SKM-1 (cell line): ENCODE measurements at regions not wholly inside any gene's neighbourhood (a gene's known extent, or its start where the extent isn't known, plus 50 kb on each side); places are given as distances from the start of the nearest gene placed in this dataset.

ENCODE experiments used
- DNase-seq: peaks from one replicate; lab custom pipeline; 2025; ENCODE audit not compliant: unreplicated experiment; lab: John Stamatoyannopoulos, UW

DNA sequence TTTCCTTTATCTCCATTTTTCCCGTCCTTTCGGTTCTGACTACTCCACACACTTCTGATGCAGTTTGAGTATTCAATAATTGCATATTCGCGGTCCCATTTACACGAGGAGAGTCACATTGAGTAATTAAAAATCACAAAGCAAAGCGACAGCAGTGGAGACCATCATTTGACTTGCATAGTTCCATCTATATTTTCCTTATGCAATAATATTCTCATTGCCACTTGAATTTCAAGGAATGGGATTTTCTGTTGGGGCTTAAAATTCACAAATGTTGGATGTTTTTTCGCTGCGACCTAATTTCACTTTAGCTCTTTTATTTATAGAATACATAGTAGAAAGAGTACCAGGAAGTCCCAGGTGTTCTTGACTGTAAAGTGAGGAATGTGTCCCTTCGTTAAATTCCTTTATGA, 186.8 kb downstream of the ZEB2 start:
- DNase-seq: no peak

DNA sequence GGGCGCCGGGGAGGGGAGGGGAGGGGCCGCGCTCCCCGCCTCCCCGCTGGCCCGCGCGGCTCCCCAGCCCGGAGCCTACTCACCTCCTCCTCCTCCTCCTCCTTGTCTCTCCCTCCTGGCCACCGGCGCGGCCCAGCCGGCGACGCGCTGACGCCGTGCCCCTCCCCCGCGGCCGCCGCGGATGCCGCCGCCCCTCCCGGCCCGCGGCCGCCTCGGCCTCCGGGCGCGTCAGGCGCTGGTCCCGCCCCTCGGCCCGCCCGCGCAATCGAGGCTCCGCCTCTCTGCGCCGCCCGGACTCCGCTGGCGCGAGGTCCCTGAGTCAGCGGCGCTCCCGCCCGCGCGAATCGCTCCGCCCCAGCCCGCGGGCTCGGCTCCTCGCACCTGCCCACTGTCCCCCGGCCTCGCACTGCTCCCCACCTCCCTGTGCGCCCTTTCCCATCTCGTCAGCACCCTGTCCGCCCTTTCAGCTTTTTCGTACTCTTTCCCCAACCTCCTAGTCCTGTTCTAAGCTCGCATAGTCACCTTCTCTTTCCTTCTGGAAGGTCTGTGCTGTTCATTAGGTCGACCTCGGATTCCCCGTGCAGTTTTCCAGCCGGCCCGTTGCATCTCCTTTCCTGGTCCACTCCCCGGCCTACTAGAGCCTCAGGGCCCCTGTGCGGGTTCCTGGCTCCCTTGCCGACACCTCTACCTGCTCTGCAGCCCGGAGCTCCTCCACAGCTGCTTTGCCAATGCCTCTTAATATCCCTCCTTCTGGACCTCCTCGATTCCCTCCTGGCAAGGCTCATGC, 187.4 kb downstream of the ZEB2 start:
- DNase-seq: peak; percentile 70

DNA sequence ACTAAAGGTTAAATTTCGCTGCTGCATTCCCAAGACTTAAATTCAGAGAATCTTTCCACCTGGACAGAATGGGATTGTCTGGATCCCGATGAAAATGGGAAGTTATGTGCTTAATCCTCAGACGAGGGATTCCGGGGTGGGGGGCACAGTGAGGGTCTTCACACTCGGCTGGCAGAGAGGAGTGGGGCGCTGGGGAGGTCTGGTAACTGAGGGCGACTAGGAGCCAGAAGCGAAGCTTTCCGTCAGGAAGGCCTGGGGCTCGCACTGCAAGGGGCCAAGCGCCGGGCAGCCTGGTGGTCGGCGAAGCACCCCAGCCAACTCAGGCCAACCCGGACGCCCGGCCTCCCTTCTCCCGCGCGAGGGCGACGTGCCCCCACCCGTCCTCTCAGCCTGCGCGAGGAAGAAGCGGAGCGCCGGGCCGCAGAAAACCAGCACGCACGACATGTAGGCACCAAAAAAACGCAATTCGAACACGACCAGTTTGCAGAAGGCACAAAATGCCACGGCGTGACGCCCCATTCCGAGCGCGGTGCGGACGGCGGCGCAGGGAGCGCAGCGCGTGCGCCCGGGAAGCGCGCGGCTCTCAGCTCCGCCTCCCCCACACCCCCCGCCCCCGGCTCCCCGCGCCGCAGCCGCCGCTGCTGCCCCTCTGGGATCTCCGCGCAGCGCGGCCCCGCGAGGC, 188.1 kb downstream of the ZEB2 start:
- no peak for DNase-seq

DNA sequence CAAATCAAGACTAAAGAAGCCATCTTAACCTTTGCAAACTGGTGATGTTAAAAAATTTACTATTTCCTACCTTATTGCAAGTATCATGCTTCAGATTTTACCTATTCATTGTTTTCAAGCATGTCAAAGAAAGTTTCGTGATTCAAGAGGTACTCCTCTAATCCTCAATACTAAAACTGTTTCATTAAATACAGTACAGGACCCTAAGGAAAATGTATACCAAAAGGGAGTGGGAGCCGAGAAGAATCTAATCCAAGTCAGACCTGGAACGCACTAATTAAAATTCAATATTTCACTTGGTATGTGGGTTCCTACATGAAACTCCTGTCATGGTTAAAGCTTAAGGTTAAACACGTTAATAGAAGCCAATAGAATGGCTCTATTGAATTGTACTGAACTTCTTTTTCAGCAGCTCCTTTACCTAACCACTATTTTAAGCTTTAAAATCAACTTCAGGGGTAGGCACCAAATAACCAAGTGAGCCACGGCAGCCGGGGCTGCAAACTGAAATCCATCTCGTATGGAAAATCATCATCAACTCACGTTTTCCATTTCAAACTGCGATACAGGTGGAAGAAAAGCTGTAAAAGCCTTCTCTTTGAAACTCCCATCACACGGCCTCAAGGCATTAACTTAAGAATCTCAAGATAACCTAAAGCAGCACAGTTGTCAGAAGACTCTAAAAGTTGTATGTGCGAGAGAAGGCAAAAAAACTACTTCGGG, 188.8 kb downstream of the ZEB2 start:
- peak; percentile 12 for DNase-seq

DNA sequence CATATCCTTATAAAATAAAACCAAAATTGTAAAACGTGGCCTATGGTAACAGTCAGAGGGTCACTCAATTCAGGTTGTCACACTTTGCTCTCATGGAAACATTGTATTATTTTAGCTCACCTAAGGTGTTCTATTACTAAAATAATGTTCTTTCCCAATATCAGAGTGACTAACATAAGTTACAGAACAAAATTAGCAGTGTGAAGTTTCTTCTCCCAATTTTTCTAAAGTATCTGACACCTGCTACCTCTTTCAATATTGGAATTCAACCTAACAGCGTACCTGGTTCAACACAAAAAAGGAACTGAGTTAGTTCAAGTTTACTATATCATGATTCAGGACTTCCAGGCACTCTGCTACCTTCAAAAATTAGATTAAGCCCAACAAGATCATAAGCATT, 190.4 kb downstream of the ZEB2 start:
- no peak for DNase-seq

DNA sequence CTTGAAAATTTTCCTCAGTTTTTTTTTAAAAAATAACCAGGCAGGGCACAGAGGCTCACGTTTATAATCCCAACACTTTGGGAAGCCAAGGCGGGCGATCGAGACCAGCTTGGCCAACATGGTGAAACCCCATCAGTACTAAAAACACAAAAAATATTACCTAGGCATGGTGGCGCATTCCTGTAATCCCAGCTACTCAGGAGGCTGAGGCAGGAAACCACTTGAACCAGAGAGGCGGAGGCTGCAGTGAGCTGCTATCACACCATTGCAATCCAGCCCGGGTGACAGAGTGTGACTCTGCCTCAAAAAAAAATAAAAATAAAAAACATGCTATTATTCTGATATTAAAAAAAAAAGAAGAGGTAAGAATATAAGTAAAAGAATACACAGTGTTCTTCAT, 191.0 kb downstream of the ZEB2 start:
- no peak for DNase-seq

DNA sequence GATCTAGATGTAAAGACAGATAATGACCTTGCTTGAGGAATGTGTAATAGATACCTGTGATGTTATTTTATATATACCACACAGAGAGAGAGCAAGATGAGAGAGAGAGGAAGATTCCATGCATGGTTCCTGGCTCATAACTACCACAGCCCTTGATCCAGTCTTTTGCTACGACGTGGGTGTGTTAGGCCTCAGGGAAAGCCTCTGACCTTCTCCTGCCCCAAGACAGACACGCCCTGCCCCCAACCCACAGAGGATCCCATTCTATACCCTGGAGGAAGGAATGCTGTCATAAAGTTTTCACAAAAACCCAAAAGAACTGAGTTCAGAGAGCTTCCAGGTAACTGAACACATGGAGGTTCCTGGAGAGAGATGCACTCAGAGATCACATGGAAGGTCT, 193.1 kb downstream of the ZEB2 start:
- no peak for DNase-seq

DNA sequence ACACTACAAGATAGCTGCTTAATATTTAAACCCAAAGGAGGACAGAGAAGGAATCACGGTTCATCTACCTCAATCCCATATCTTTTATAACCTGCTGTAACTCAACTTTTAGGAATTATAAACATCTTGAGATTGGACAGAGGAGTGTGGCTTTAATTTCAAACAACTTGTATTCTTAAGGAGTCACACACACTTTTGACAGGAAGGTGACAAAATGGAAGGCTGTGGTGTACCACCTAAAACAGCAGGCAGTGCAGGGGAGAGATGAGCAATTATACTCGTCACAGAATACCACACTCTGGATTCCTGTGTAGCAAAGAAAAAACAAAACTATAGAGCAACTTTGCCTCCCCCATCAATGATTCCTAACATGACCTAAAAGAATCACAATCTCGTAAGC, 194.8 kb downstream of the ZEB2 start:
- DNase-seq: no peak

DNA sequence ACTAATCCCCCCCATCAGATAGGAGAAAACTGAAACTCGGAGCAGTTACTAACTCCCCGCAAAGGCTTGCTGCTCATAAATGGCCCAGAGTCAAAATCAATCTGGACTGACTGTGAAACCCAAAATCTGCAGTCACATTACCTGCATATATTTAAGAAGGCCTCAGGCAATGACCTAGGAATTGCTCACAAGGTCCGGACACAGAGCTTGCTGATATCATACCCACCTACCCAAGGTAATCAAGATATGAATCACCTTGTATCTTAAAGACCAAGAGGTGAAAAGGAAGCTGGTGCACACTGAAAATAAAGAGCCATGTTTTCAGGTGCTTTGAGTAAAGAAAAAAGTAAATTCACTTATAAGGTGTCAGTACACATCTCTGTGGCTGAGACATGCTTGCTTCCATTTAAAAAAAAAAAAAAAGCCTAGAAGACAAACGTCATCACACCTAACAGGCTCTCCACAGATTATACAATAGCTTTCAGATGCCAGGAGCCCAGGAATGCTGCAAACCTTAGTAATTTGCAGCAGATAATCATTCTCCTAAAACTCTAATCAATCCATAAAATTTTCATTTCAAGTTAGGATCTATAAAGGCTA, 195.4 kb downstream of the ZEB2 start:
- DNase-seq: no peak

DNA sequence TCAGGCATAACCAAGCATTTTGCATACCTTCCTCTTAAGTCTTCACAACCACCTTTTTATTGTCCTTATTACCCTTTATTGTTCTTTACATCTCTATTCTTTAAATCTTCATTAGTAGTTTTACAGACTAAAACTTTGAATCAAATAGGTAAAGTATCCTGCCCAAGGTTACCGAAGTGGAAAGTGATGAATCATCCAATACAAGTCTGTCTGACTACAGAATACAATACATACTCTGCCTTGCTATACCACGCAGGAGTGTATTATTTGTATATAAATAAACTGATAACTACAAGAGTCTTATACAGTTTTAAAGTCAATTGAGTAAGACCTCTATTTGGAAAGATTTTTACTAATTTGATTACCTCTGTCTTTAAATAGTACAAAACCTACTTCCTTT, 196.0 kb downstream of the ZEB2 start:
- no peak for DNase-seq

DNA sequence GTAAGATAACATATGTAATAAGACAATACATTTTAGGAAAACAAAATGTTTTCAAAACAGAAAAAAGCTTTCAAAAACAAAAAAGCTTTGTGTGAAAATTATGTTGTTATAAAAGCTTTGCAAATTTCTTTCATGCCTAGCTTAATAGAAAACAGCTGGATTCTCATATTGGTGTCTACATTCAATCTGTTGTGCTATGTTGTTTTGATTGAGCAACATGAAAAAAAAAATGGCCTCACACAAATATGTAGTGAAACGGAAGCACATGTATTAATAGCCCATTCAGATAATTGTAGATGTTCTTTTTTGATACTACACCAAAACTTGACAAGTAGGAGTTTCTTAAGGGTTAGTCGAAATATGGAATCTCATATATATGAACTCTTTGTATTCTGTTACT, 197.5 kb downstream of the ZEB2 start:
- DNase-seq: no peak

DNA sequence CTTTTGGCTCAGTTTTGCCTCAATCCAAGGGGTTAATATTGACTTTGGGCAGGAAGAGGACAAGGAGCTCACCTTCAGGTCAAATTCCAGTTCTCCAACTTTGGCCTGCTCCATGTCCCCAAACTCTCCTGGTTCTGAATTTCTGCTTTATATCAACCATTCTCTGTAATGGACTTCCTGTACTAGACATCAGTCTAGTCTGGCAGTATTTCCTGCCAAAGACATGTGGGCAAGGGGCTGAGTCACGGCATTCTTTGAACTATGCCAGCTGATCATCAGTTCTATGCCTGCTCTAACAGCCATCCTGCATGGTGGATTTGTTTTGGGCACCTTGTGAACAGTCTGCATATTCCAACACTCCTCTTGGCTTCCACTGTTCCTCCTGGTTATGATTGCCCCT, 199.4 kb downstream of the ZEB2 start:
- no peak for DNase-seq

DNA sequence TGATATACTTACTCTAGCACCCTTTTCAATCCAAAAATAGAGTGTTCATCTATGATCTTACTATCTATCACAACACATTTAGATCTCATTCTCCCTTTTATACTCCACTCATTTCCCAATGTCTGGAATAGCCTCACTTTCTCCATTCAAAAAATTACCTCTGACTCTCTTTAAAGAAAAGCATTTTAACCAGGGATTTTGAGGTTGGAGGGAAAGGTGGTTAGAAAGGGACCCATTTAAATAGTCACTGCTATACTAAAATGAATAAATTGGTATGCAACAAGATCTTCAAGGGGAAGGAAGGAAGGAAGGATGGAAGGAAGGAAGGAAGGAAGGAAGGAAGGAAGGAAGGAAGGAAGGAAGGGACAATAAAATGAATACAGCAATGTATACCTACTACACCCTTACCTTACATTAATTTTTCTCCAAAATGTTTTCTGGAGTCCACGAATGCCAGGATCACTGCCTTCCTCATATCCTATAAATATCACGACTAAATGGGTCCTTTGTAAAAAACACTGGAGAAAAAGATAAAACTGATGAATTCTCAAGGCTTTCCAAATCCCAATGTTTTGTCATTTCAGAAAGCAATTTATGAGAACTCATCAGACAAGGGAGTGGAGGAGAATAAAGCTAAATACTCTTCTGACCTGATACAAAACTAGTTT, 202.7 kb downstream of the ZEB2 start:
- DNase-seq: no peak

DNA sequence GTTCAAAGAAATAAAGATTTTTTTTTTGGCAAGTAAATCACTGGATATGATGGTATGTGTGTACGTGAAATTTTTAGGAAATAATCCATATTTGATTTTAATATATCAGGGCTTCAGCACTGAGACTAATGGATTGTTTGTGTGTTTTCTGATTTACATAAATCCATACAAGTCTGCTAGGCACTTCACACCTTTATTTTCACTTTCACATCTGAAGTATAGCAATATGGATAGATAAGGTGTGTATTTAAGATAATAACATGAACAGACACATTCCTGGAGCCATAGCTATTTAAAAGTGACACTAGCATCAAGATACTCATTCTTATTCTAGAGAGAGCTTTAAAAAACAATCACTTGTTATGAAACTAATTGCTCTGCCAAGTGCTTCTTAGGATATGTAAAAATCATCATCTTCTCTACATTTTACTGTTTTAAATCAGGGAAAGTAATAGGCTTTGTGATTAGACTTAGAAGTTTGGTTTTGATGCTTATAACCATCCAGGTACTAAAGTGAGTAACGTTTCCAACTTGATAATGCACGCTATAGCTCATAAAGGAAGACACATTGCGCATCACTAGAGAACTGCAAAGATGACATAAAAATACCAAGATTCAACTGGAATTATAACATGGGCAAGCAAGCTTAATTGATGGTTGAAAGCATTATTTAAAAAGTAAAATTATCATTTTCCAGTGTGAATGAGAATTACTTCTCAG, 208.9 kb downstream of the ZEB2 start:
- DNase-seq: no peak

DNA sequence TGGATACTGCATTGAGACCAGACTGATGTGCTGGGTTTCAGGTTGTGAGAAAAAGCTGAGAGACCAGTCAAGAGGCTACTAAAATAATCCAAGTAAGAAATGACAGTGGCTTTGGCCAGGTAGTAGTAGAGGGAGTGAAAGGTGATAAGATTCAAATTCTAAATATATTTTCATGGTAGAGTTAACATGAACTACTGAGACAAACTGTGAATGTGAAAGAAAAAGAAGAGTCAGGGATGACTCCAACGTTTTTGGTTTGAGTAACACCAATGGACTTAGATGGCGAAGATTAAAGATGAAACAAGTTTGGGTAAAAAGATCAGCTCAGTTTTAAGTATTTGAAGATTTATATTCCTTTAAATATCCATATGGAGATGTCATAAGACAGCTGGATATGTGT, 209.4 kb downstream of the ZEB2 start:
- DNase-seq: no peak

DNA sequence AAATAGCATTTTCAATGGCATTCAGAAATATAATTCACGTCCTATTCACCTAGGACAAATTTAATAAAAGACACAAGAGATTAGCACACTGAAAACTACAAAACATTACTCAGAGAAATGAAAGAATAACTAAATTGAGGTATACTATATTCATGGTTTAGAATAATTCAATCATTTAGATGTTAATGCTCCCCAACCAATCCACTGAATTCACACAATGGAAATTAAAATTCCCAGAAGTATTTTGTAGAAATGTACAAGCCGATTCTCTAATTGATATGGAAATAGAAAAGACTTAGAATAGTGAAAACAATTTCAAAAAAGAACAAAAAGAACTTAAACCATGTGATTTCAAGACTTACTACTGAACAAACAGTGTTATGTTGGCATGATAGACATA, 212.2 kb downstream of the ZEB2 start:
- no peak for DNase-seq

DNA sequence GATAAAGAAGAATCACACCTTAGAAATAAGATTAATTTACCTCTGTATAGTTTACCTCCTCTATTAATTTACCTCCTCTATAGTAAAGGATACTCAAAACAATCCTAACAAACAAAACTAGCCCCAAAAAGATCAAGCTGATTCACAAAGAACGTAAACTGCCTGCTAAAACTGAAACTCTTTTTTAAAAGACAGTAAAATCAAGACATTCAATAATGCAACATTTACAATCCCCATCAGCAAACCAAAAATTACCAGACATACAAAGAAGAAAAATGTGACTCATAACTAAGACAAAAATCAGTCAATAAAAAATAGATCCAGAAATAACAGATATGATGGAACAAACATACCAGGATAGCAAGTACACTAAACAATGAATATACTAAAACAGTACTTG, 215.7 kb downstream of the ZEB2 start:
- DNase-seq: no peak

DNA sequence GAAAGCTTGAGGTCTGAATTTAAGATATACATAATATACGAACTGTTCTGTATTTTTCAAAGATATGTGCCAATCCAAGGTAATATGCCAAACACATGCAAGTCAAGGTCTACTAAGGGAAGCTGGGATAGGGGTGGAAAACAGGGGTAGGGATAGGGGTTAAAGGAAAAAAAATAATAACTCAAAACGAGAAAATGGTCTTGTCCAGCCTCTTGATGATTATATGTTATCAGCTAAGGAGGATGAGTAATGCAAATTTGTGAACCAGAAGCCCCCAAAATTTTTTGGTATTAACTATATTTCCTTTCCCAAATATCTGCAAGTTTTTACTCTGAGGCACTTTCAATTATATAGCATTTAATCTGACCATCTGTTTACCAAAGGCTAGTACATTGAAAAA, 219.3 kb downstream of the ZEB2 start:
- no peak for DNase-seq

DNA sequence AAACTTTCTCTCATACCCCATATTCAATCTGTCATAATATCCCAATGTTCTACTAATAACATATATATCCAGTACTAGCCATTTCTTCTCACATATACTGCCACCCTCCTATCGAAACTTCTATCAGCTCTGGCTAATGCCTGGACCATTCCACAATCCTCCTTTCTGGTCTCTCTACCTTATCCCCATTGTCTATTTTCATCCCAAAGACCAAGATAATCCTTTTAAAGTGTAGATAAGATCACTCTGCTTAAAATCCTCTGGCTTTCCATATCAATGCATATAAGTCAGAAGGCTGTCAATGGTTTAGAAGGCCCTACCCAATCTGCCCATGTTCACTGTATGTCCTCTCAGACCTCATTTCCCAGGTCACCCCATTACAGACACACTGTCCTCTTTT, 229.6 kb downstream of the ZEB2 start:
- no peak for DNase-seq

DNA sequence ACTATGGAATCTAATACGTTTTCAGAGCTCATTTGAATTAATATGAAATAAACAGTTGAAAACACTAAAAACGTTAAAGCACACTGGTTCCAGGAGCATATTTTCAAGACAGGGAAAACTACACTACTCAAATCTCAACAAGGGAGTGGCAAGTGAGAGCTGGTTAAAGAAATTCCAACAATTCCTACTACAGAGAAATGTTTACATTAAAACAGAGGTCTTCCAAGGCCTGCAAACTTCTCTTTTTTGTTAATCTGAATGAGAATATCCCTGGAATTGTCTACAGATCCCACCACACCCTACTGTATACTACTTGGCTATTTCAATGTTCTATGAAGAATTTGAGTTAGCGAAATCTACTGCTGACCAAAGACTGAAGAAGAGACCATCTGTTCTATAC, 231.5 kb downstream of the ZEB2 start:
- DNase-seq: no peak

DNA sequence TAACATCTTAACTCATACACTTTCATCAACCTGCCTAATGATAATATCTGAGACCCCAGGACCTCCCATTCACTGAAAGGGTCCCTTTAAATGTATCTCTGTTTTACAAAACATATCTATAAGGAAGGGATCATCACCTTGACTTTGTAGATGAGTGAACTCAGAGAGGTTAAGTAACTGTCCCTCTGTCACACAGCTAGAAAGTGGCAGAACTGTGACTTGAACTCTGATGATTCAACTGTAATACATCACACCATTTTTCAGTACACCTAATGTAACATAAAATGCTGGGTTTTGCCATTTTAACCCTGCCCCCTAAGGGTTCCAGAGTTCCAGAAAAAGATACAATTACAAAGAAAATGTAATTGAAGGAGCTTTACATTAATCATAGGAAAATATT, 234.6 kb downstream of the ZEB2 start:
- DNase-seq: no peak
